ENCODE measurements at regions not wholly inside any gene's neighbourhood (a gene's known extent, or its start where the extent isn't known, plus 50 kb on each side); places are given as distances from the start of the nearest gene placed in this dataset.
A peak's percentile ranks its signal among the peaks of the same experiment; 100 is the strongest.
"Not testable (repeated sequence)": the region's sequence is repeated elsewhere in the genome, so short reads cannot be mapped to it uniquely, and the experiment has no call there.

DNA sequence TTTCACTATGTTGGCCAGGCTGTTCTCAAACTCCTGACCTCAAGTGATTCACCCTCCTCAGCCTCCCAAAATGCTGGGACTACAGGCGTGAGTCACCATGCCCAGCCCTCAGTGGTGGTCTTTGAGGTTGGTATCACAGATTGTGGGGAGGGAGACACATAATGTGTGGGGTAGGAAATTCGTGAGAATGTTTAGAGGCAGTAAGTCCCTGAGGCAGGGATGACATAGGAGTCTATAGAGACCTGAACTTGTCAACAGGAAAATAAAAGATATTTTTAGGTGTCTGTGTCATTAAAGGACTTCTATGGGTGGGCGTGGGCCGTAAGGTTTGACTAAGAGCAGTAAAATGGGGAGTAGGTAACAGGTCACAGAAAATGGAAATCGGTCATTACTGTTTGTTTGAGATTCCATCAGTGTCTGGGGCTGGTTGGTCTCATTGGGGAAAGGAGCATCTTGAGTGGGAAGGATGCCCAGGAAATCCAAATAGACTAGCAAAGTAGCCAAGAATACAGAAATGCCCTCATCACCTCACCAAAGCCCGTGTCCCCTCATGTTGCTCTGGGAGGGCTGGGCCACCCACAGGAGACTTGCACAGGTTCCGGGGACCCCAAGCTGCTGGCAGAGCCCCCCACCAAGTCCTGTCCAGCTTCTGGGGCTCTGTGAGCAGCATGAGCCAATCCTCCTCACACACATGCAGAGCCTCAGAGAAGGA lies 63.6 kb upstream of the BCL2L14 start:
- CTCF ChIA-PET: interaction anchor here (1.2 to 4.8 kb wide), 4 partner anchors 15 to 171 kb away, joined by 3 to 33 read pairs (median 4); no protein-coding TSS in a partner anchor
- Histone ChIP-seq H3K4me1 (ENCODE audit: control extremely low read depth in 1 of 4, control insufficient read depth in 4 of 4, insufficient read depth in 4 of 4, low read length in 3 of 4) (peaks cover 4 to 52% (median 52%) of the 10 kb centered on the region in 4 experiments), H3K4me3 (ENCODE audit: control insufficient read depth in 1 of 7, extremely low read depth in 1 of 7, insufficient read depth in 4 of 7, low read depth in 2 of 7, low read length in 6 of 7) (no peak overlapping the region), H3K27ac (ENCODE audit: insufficient read depth in 1 of 2, low read depth in 1 of 2, low read length in 2 of 2, poor library complexity in 1 of 2, severe bottlenecking in 2 of 2) (no peak overlapping the region), H3K9me3 (ENCODE audit: control extremely low read depth in 1 of 5, control insufficient read depth in 4 of 5, insufficient read depth in 2 of 5, low read depth in 1 of 5, low read length in 4 of 5) (no peaks in the 10 kb centered on the region), H3K36me3 (ENCODE audit: control insufficient read depth in 4 of 4, insufficient read depth in 4 of 4, low read length in 3 of 4) (no peaks in the 10 kb centered on the region), H3K27me3 (replicated peaks in 2 of 5; ENCODE audit: control insufficient read depth in 4 of 5, insufficient read depth in 5 of 5, low read length in 4 of 5) (no peaks in the 10 kb centered on the region)
- DNase-seq: peak in 2 of 3 donors; percentile 56 to 61
- WGBS (ENCODE audit: insufficient coverage): 90% methylated on average over 6 of the region's 7 CpGs
- POLR2A ChIA-PET: interaction anchor here (0.5 kb wide), 1 partner anchor 21 kb away, joined by 4 read pairs; no protein-coding TSS in a partner anchor

GRCh38 chr12:12007713-12008231 lies 63.0 kb upstream of the BCL2L14 start:
- Histone ChIP-seq H3K4me3 (ENCODE audit: control insufficient read depth in 1 of 7, extremely low read depth in 1 of 7, insufficient read depth in 4 of 7, low read depth in 2 of 7, low read length in 6 of 7) (no peak overlapping the region), H3K27ac (ENCODE audit: insufficient read depth in 1 of 2, low read depth in 1 of 2, low read length in 2 of 2, poor library complexity in 1 of 2, severe bottlenecking in 2 of 2) (peak overlapping the region; percentile 27 to 71), H3K36me3 (ENCODE audit: control insufficient read depth in 4 of 4, insufficient read depth in 4 of 4, low read length in 3 of 4) (no peaks in the 10 kb centered on the region), H3K9me3 (ENCODE audit: control extremely low read depth in 1 of 5, control insufficient read depth in 4 of 5, insufficient read depth in 2 of 5, low read depth in 1 of 5, low read length in 4 of 5) (no peaks in the 10 kb centered on the region), H3K4me1 (ENCODE audit: control extremely low read depth in 1 of 4, control insufficient read depth in 4 of 4, insufficient read depth in 4 of 4, low read length in 3 of 4) (peaks cover 4 to 58% (median 57%) of the 10 kb centered on the region in 4 experiments), H3K27me3 (replicated peaks in 2 of 5; ENCODE audit: control insufficient read depth in 4 of 5, insufficient read depth in 5 of 5, low read length in 4 of 5) (no peaks in the 10 kb centered on the region)
- WGBS (ENCODE audit: insufficient coverage): 80% methylated on average over 9 of the region's 9 CpGs
- no peak for DNase-seq
- ChIA-PET POLR2A (interaction anchor here (0.5 kb wide), 1 partner anchor 21 kb away, joined by 4 read pairs; no protein-coding TSS in a partner anchor), CTCF (interaction anchor here (1.2 to 4.8 kb wide), 7 partner anchors 12 to 195 kb away, joined by 3 to 33 read pairs (median 4); no protein-coding TSS in a partner anchor)

- peak overlapping the region; percentile 27 to 71 for H3K27ac ChIP-seq (ENCODE audit: insufficient read depth in 1 of 2, low read depth in 1 of 2, low read length in 2 of 2, poor library complexity in 1 of 2, severe bottlenecking in 2 of 2)
Measured at GRCh38 chr12:12008232-12008850, 62.4 kb upstream of the BCL2L14 start.

GRCh38 chr12:12008931-12009611 lies 61.7 kb upstream of the BCL2L14 start:
- ChIA-PET CTCF (interaction anchor here (0.7 to 4.8 kb wide), 11 partner anchors 13 to 344 kb away, joined by 3 to 33 read pairs (median 4); no protein-coding TSS in a partner anchor), POLR2A (interaction anchor here (0.9 to 1.1 kb wide), 3 partner anchors 22 to 62 kb away, joined by 3 to 4 read pairs (median 3); no protein-coding TSS in a partner anchor)
- Histone ChIP-seq H3K4me3 (ENCODE audit: control insufficient read depth in 1 of 7, extremely low read depth in 1 of 7, insufficient read depth in 4 of 7, low read depth in 2 of 7, low read length in 6 of 7) (no peak overlapping the region), H3K27ac (ENCODE audit: insufficient read depth in 1 of 2, low read depth in 1 of 2, low read length in 2 of 2, poor library complexity in 1 of 2, severe bottlenecking in 2 of 2) (peak overlapping the region in 1 of 2 experiments; percentile 79), H3K36me3 (ENCODE audit: control insufficient read depth in 4 of 4, insufficient read depth in 4 of 4, low read length in 3 of 4) (no peaks in the 10 kb centered on the region), H3K4me1 (ENCODE audit: control extremely low read depth in 1 of 4, control insufficient read depth in 4 of 4, insufficient read depth in 4 of 4, low read length in 3 of 4) (peaks cover 4 to 68% (median 66%) of the 10 kb centered on the region in 4 experiments), H3K9me3 (ENCODE audit: control extremely low read depth in 1 of 5, control insufficient read depth in 4 of 5, insufficient read depth in 2 of 5, low read depth in 1 of 5, low read length in 4 of 5) (no peaks in the 10 kb centered on the region), H3K27me3 (replicated peaks in 2 of 5; ENCODE audit: control insufficient read depth in 4 of 5, insufficient read depth in 5 of 5, low read length in 4 of 5) (no peaks in the 10 kb centered on the region)
- 93% methylated on average over 11 of the region's 13 CpGs for WGBS (ENCODE audit: insufficient coverage)
- peak; percentile 50 to 82 (median 81) for DNase-seq

More at GRCh38 chr12:12008232-12008850, 62.4 kb upstream of the BCL2L14 start:
- Histone ChIP-seq H3K27me3 (replicated peaks in 2 of 5; ENCODE audit: control insufficient read depth in 4 of 5, insufficient read depth in 5 of 5, low read length in 4 of 5) (no peaks in the 10 kb centered on the region), H3K4me3 (ENCODE audit: control insufficient read depth in 1 of 7, extremely low read depth in 1 of 7, insufficient read depth in 4 of 7, low read depth in 2 of 7, low read length in 6 of 7) (peak overlapping the region in 1 of 7 experiments; percentile 7), H3K4me1 (ENCODE audit: control extremely low read depth in 1 of 4, control insufficient read depth in 4 of 4, insufficient read depth in 4 of 4, low read length in 3 of 4) (peaks cover 4 to 64% (median 60%) of the 10 kb centered on the region in 4 experiments), H3K9me3 (ENCODE audit: control extremely low read depth in 1 of 5, control insufficient read depth in 4 of 5, insufficient read depth in 2 of 5, low read depth in 1 of 5, low read length in 4 of 5) (no peaks in the 10 kb centered on the region), H3K36me3 (ENCODE audit: control insufficient read depth in 4 of 4, insufficient read depth in 4 of 4, low read length in 3 of 4) (no peaks in the 10 kb centered on the region)
- ChIA-PET POLR2A (no interaction called here), CTCF (interaction anchor here (0.8 to 4.8 kb wide), 8 partner anchors 12 to 196 kb away, joined by 3 to 33 read pairs (median 4); no protein-coding TSS in a partner anchor)
- WGBS (ENCODE audit: insufficient coverage): 67% methylated on average over 3 of the region's 8 CpGs
- peak; percentile 39 to 74 (median 70) for DNase-seq

DNA sequence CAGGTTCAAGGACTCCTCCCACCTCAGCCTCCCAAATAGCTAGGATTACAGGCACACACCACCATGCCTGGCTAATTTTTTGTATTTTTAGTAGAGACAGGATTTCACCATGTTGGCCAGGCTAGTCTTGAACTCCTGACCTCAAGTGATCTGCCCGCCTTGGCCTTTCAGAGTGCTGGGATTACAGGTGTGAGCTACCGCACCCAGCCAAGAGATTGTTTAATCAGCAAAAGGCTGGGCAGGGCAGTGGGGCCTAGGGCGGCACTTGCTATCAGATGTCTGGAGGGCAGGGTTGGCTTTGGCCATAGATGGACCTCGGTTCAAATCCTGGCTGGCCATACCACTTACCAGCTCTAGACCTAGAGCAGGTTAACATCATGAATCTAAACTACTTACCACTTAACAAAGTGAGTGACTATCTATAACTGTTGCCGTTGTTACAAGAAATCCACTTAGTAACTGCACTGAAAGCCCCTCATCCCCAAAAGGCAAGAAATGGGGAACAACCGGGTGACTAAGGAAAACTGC lies 60.9 kb upstream of the BCL2L14 start:
- POLR2A ChIA-PET: interaction anchor here (0.7 to 2.3 kb wide), 6 partner anchors 22 to 360 kb away, joined by 3 to 8 read pairs (median 3); partner anchors contain the start of gene ETV6
- whole genome bisulfite sequencing (ENCODE audit: insufficient coverage): 41% methylated on average over 5 of the region's 6 CpGs
- not testable (repeated sequence) for H3K27me3 ChIP-seq (replicated peaks in 2 of 5; ENCODE audit: control insufficient read depth in 4 of 5, insufficient read depth in 5 of 5, low read length in 4 of 5); H3K9me3 ChIP-seq (ENCODE audit: control extremely low read depth in 1 of 5, control insufficient read depth in 4 of 5, insufficient read depth in 2 of 5, low read depth in 1 of 5, low read length in 4 of 5); DNase-seq; H3K36me3 ChIP-seq (ENCODE audit: control insufficient read depth in 4 of 4, insufficient read depth in 4 of 4, low read length in 3 of 4)
- peak overlapping the region; percentile 75 to 79 for H3K27ac ChIP-seq (ENCODE audit: insufficient read depth in 1 of 2, low read depth in 1 of 2, low read length in 2 of 2, poor library complexity in 1 of 2, severe bottlenecking in 2 of 2)
- peak overlapping the region in 4 of 7 experiments; percentile 1 to 61 (median 30) for H3K4me3 ChIP-seq (ENCODE audit: control insufficient read depth in 1 of 7, extremely low read depth in 1 of 7, insufficient read depth in 4 of 7, low read depth in 2 of 7, low read length in 6 of 7)
- CTCF ChIA-PET: interaction anchor here (0.6 to 4.8 kb wide), 10 partner anchors 9 to 445 kb away, joined by 3 to 33 read pairs (median 4); no protein-coding TSS in a partner anchor
- H3K4me1 ChIP-seq (ENCODE audit: control extremely low read depth in 1 of 4, control insufficient read depth in 4 of 4, insufficient read depth in 4 of 4, low read length in 3 of 4): peaks cover 4 to 75% (median 69%) of the 10 kb centered on the region in 4 experiments

DNA sequence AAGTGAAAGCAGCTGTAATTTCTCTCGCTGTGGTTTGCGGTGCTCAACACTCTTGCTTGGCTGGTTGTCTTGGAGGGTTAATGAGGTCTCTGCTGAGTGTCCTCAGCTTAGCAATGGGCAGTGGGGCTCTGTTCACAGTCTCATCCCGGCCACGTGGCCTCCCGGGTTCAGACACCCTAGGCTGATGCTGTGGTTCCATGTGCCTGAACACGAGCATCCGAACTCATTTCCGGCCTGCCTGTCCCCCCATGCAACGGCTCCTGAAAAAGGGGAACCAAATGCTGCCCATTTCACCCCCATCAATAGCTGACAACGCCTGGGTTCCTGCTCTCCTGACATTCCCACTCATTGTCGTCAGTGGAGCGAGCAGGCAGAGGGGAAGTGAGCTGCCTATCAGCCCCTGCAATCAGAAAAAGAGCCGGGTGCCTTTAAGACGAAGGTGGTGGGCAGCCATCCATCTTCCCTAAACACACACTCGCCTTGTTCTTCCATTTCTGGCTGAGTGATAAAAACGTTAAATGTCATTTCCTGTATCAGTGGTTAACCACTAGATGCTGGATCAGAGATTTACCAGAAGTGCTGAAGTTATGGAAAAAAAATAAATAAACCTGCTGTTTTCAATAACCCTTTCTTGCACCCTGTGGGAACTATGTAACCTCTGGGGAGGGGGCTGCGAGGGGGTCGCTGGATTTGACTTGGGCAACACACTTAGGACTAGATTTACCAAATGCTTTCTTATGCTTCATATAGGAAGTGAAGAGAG lies 60.3 kb upstream of the BCL2L14 start:
- POLR2A ChIA-PET: interaction anchor here (0.7 to 2.3 kb wide), 5 partner anchors 26 to 361 kb away, joined by 3 to 8 read pairs (median 3); partner anchors contain the start of gene ETV6
- peak overlapping the region; percentile 75 to 79 for H3K27ac ChIP-seq (ENCODE audit: insufficient read depth in 1 of 2, low read depth in 1 of 2, low read length in 2 of 2, poor library complexity in 1 of 2, severe bottlenecking in 2 of 2)
- peaks cover 4 to 81% (median 75%) of the 10 kb centered on the region in 4 experiments for H3K4me1 ChIP-seq (ENCODE audit: control extremely low read depth in 1 of 4, control insufficient read depth in 4 of 4, insufficient read depth in 4 of 4, low read length in 3 of 4)

More for the DNA sequence above, 60.3 kb upstream of the BCL2L14 start:
- Histone ChIP-seq H3K27me3 (replicated peaks in 2 of 5; ENCODE audit: control insufficient read depth in 4 of 5, insufficient read depth in 5 of 5, low read length in 4 of 5) (no peaks in the 10 kb centered on the region), H3K9me3 (ENCODE audit: control extremely low read depth in 1 of 5, control insufficient read depth in 4 of 5, insufficient read depth in 2 of 5, low read depth in 1 of 5, low read length in 4 of 5) (no peaks in the 10 kb centered on the region), H3K36me3 (ENCODE audit: control insufficient read depth in 4 of 4, insufficient read depth in 4 of 4, low read length in 3 of 4) (no peaks in the 10 kb centered on the region), H3K4me3 (ENCODE audit: control insufficient read depth in 1 of 7, extremely low read depth in 1 of 7, insufficient read depth in 4 of 7, low read depth in 2 of 7, low read length in 6 of 7) (peak overlapping the region; percentile 8 to 61 (median 36))
- 0% methylated on average over 10 of the region's 18 CpGs for WGBS (ENCODE audit: insufficient coverage)
- CTCF ChIA-PET: interaction anchor here (0.6 to 4.8 kb wide), 7 partner anchors 10 to 446 kb away, joined by 3 to 33 read pairs (median 3); no protein-coding TSS in a partner anchor
- DNase-seq: peak; percentile 94 to 99 (median 99)

Data from common myeloid progenitor, CD34-positive (primary cell).